Psoas muscle (tissue), 7 donors: ENCODE measurements at regions not wholly inside any gene's neighbourhood (a gene's known extent, or its start where the extent isn't known, plus 50 kb on each side); places are given as distances from the start of the nearest gene placed in this dataset.

Experiments used
- ATAC-seq, 4 donors: fragments of 200-7000 bp; cut with Tn5 transposase; one replicate each; pipeline ENCODE4 v1.9.1; 2020; ENCODE audit warnings: moderate library complexity in 3 of 4, mild to moderate bottlenecking in 2 of 4
- DNase-seq, 2 donors: peaks; one replicate each; pipeline ENCODE4 v3.0.0-alpha.2; 2020
- H3K27ac ChIP-seq: fragments of 200-600 bp; one replicate; pipeline ENCODE4 v1.8.0; 2022
- H3K27me3 ChIP-seq, 3 donors: fragments of 200-600 bp in 1 of 3; one replicate each; pipeline versions ENCODE4 v1.6.1 to v1.8.0; 2013 to 2022; ENCODE audit warnings: low read length in 2 of 3, mild to moderate bottlenecking in 2 of 3, moderate library complexity in 1 of 3; ENCODE audit not compliant: insufficient read depth in 3 of 3
- H3K36me3 ChIP-seq, 2 donors: fragments of 200-600 bp in 1 of 2; one replicate each; pipeline versions ENCODE4 v1.6.1 to v1.8.0; 2013 to 2022; ENCODE audit warnings: low read depth in 1 of 2, mild to moderate bottlenecking in 1 of 2, moderate library complexity in 1 of 2; ENCODE audit not compliant: insufficient read depth in 1 of 2
- H3K4me1 ChIP-seq: fragments of 200-600 bp; one replicate; pipeline ENCODE4 v1.8.0; 2022
- H3K4me3 ChIP-seq: fragments of 200-600 bp; one replicate; pipeline ENCODE4 v1.8.0; 2022; ENCODE audit warnings: mild to moderate bottlenecking
- H3K9me3 ChIP-seq: fragments of 200-600 bp; one replicate; pipeline ENCODE4 v1.8.0; 2022
- CTCF ChIP-seq: fragments of 200-600 bp; IDR thresholded peaks from one replicate; pipeline ENCODE4 v1.8.0; 2022; ENCODE audit warnings: antibody characterized with exemption
- WGBS, 3 donors: extraction: QIAGEN DNeasy Blood & Tissue Kit; methylation state at CpG; one replicate each; pipeline versions ENCODE4 v1.1.6 to v1.1.7; 2013; 5-methylcytosine and 5-hydroxymethylcytosine counted together
- intact Hi-C, 2 donors: fragments of 100-400 bp; cut with DNase I; formaldehyde crosslinking; loops; one replicate each; pipeline versions ENCODE4 v1.11.0 to v1.14.2; 2022
- donor health status: healthy with polysubstance abuse.
- donor health status: DM: no; HTN: no; CAD: no; lungs with moderate emphysema.
- donor health status: Bipolar disorder and iron deficiency.
- donor health status: healthy.
- donor health status: DM: yes; HTN: yes; CAD: no.
- donor health status: DM: no; HTN: no; CAD: no.
- donor health status: DM: yes; HTN: yes; CAD: no.

GRCh38 chr12:24191117-24191516, 241.6 kb upstream of the SOX5 start:
- DNase-seq (no peak), ATAC-seq (no peak)
- H3K9me3 ChIP-seq, result no peaks in the 10 kb centered on the region
- H3K27me3 ChIP-seq, result no peaks in the 10 kb centered on the region
- 72 to 84% (median 80%) methylated on average over 5 of the region's 5 CpGs for WGBS, 3 donors
- intact Hi-C loops, result no loop called here
- H3K4me1 ChIP-seq, result no peaks in the 10 kb centered on the region
- no peaks in the 10 kb centered on the region for H3K36me3 ChIP-seq
- no peak overlapping the region for H3K4me3 ChIP-seq
- TF ChIP-seq CTCF, result no peak
- H3K27ac ChIP-seq, result no peak overlapping the region

GRCh38 chr12:24185782-24186181, 236.3 kb upstream of the SOX5 start:
- Histone ChIP-seq H3K9me3 (no peaks in the 10 kb centered on the region), H3K36me3 (no peaks in the 10 kb centered on the region), H3K27ac (no peak overlapping the region), H3K4me3 (no peak overlapping the region), H3K27me3 (no peaks in the 10 kb centered on the region), H3K4me1 (no peaks in the 10 kb centered on the region)
- TF ChIP-seq CTCF, result no peak
- ATAC-seq (no peak), DNase-seq (no peak)
- WGBS, 3 donors, result 90 to 95% (median 91%) methylated on average over 1 of the region's 1 CpG
- intact Hi-C loops, result no loop called here

GRCh38 chr12:24177889-24178288, 228.4 kb upstream of the SOX5 start:
- H3K27me3 ChIP-seq, result no peaks in the 10 kb centered on the region
- 32 to 76% (median 72%) methylated on average over 1 of the region's 1 CpG for WGBS, 3 donors
- ATAC-seq (no peak), DNase-seq (no peak)
- no peak overlapping the region for H3K4me3 ChIP-seq
- no peak overlapping the region for H3K27ac ChIP-seq
- H3K4me1 ChIP-seq, result no peaks in the 10 kb centered on the region
- H3K36me3 ChIP-seq, result no peaks in the 10 kb centered on the region
- H3K9me3 ChIP-seq, result no peaks in the 10 kb centered on the region
- TF ChIP-seq CTCF, result no peak
- intact Hi-C loops, result no loop called here

GRCh38 chr12:24175929-24176328, 226.5 kb upstream of the SOX5 start:
- H3K4me1 ChIP-seq, result no peaks in the 10 kb centered on the region

More at GRCh38 chr12:24175929-24176328, 226.5 kb upstream of the SOX5 start:
- intact Hi-C loops, result no loop called here
- no peak overlapping the region for H3K4me3 ChIP-seq
- H3K27ac ChIP-seq, result no peak overlapping the region
- no peak for TF ChIP-seq CTCF
- DNase-seq (no peak), ATAC-seq (no peak)
- WGBS, 3 donors, result 76 to 93% (median 78%) methylated on average over 4 of the region's 4 CpGs
- H3K36me3 ChIP-seq, result no peaks in the 10 kb centered on the region
- no peaks in the 10 kb centered on the region for H3K9me3 ChIP-seq
- no peaks in the 10 kb centered on the region for H3K27me3 ChIP-seq
